HepG2 (cell line): ENCODE measurements at regions not wholly inside any gene's neighbourhood (a gene's known extent, or its start where the extent isn't known, plus 50 kb on each side); places are given as distances from the start of the nearest gene placed in this dataset.

ENCODE experiments used
- AHR ChIP-seq: IDR thresholded peaks from 2 replicates; pipeline ENCODE4 v1.6.1; 2018; ENCODE audit warnings: missing genetic modification reagents, missing compliant biosample characterization
- ATF1 ChIP-seq: IDR thresholded peaks from 2 replicates; pipeline ENCODE4 v1.6.1; 2016; ENCODE audit warnings: mild to moderate bottlenecking, control low read depth
- FOXK2 ChIP-seq: fragments of 450-650 bp; IDR thresholded peaks from 2 replicates; pipeline ENCODE4 v1.6.1; 2016
- GABPA ChIP-seq, 2 experiments: IDR thresholded peaks; 2 replicates each; pipeline ENCODE4 v1.6.1; 2011 to 2016; ENCODE audit warnings: low read depth in 2 of 2, low read length in 1 of 2, missing biosample characterization in 1 of 2, missing genetic modification characterization in 1 of 2
- IKZF1 ChIP-seq: fragments of 450-650 bp; IDR thresholded peaks from 2 replicates; pipeline ENCODE4 v1.7.1; 2016
- MAFF ChIP-seq: IDR thresholded peaks from 2 replicates; pipeline ENCODE4 v1.6.1; 2011; ENCODE audit warnings: low read depth, low read length, improper control_type of control experiment
- MTA1 ChIP-seq: sonication (generic); formaldehyde crosslinking; IDR thresholded peaks from 2 replicates; pipeline ENCODE4 v1.4.0; 2020; ENCODE audit warnings: missing genetic modification reagents, mild to moderate bottlenecking, borderline replicate concordance
- NFE2 ChIP-seq: sonication (generic); formaldehyde crosslinking; IDR thresholded peaks from 2 replicates; pipeline ENCODE4 v1.4.0; 2020; ENCODE audit warnings: missing genetic modification reagents
- RBAK ChIP-seq: sonication (generic); formaldehyde crosslinking; IDR thresholded peaks from 2 replicates; pipeline ENCODE4 v1.5.1; 2020; ENCODE audit warnings: mild to moderate bottlenecking, missing genetic modification reagents
- TBP ChIP-seq: sonication (generic); formaldehyde crosslinking; IDR thresholded peaks from 2 replicates; pipeline ENCODE4 v1.5.0; 2020; ENCODE audit warnings: missing genetic modification reagents
- ZIK1 ChIP-seq: sonication (generic); formaldehyde crosslinking; IDR thresholded peaks from 2 replicates; pipeline ENCODE4 v1.5.0; 2020; ENCODE audit warnings: mild to moderate bottlenecking, low read depth, missing genetic modification reagents, borderline replicate concordance
- ZNF143 ChIP-seq: sonication (generic); formaldehyde crosslinking; IDR thresholded peaks from 2 replicates; pipeline ENCODE4 v1.4.0; 2020; ENCODE audit warnings: missing genetic modification reagents
- ZNF460 ChIP-seq: sonication (generic); formaldehyde crosslinking; IDR thresholded peaks from 2 replicates; pipeline ENCODE4 v1.5.1; 2020; ENCODE audit warnings: missing genetic modification reagents, mild to moderate bottlenecking, borderline replicate concordance
- ZNF468 ChIP-seq: sonication (generic); formaldehyde crosslinking; IDR thresholded peaks from 2 replicates; pipeline ENCODE4 v1.8.0; 2022; ENCODE audit warnings: mild to moderate bottlenecking, moderate library complexity, missing genetic modification reagents
- ZNF589 ChIP-seq: sonication (generic); formaldehyde crosslinking; conservative IDR thresholded peaks from 2 replicates; pipeline ENCODE4 v1.8.0; 2022; ENCODE audit warnings: mild to moderate bottlenecking, moderate library complexity, missing genetic modification reagents
- ZNF605 ChIP-seq: sonication (generic); formaldehyde crosslinking; IDR thresholded peaks from 2 replicates; pipeline ENCODE4 v1.8.0; 2022; ENCODE audit warnings: mild to moderate bottlenecking, missing genetic modification reagents
- ZNF678 ChIP-seq: sonication (generic); formaldehyde crosslinking; IDR thresholded peaks from 2 replicates; pipeline ENCODE4 v1.4.0; 2020; ENCODE audit warnings: mild to moderate bottlenecking, missing genetic modification reagents
- ZNF850 ChIP-seq: sonication (generic); formaldehyde crosslinking; conservative IDR thresholded peaks from 2 replicates; pipeline ENCODE4 v1.9.0; 2021; ENCODE audit warnings: mild to moderate bottlenecking, missing genetic modification reagents
- TF ChIP-seq, protein P1 (sequence below): IDR thresholded peaks from 2 replicates; pipeline ENCODE4 v1.4.0; 2020; ENCODE audit warnings: mild to moderate bottlenecking, missing genetic modification reagents
- TF ChIP-seq, protein P2 (sequence below): sonication (generic); formaldehyde crosslinking; IDR thresholded peaks from 2 replicates; pipeline ENCODE4 v1.5.0; 2020; ENCODE audit warnings: mild to moderate bottlenecking, missing genetic modification reagents
- TF ChIP-seq, protein P3 (sequence below): sonication (generic); formaldehyde crosslinking; IDR thresholded peaks from 2 replicates; pipeline ENCODE4 v1.8.1; 2023; ENCODE audit warnings: mild to moderate bottlenecking, inconsistent platforms, moderate library complexity, missing genetic modification reagents, borderline replicate concordance
- TF ChIP-seq, protein P4 (sequence below): sonication (generic); formaldehyde crosslinking; IDR thresholded peaks from 2 replicates; pipeline ENCODE4 v1.8.0; 2022; ENCODE audit warnings: missing genetic modification reagents, mild to moderate bottlenecking, moderate library complexity, borderline replicate concordance

DNA sequence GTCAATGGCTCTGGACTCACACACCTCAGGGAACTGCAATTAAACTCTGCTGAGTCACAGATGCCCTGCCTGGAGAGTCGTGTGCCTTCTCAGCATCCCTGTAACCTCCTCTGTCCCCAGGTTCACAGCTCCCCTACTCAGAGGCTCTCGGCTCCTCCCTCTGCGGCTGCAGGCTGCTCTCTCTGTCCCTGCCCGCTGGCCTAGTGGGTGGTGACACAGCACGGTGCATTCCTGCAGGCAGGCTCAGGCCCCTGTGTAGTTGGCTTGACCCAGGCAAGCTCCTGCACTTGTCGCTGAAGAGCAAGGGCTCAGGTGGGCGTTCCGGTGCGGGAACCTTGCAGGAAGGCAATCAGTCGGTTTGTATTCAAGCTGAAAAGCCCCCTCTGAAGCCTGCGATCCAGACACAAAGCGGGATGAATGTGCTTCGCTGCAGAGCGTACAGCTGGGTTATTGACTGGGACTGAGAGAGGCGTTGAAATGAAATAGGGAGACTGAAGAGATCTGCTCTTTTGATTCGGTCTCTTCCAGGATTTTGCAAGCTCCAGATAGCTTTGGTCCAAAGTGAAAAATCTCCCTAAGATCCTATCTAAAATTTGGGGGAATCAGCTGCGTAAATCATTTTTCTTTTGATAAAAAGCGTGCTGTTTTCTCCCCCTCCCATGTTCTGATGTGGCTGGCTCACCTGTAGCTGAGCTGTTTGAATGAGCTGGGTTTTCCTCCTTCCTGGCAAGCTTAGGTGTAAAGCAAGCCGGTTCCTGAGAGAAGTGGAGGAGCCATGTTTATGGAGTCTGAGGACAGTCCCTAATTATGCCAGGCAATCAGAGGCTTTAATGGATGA lies 208.7 kb upstream of the PHYHIPL start (continued):
- TF ChIP-seq, protein P1, sequence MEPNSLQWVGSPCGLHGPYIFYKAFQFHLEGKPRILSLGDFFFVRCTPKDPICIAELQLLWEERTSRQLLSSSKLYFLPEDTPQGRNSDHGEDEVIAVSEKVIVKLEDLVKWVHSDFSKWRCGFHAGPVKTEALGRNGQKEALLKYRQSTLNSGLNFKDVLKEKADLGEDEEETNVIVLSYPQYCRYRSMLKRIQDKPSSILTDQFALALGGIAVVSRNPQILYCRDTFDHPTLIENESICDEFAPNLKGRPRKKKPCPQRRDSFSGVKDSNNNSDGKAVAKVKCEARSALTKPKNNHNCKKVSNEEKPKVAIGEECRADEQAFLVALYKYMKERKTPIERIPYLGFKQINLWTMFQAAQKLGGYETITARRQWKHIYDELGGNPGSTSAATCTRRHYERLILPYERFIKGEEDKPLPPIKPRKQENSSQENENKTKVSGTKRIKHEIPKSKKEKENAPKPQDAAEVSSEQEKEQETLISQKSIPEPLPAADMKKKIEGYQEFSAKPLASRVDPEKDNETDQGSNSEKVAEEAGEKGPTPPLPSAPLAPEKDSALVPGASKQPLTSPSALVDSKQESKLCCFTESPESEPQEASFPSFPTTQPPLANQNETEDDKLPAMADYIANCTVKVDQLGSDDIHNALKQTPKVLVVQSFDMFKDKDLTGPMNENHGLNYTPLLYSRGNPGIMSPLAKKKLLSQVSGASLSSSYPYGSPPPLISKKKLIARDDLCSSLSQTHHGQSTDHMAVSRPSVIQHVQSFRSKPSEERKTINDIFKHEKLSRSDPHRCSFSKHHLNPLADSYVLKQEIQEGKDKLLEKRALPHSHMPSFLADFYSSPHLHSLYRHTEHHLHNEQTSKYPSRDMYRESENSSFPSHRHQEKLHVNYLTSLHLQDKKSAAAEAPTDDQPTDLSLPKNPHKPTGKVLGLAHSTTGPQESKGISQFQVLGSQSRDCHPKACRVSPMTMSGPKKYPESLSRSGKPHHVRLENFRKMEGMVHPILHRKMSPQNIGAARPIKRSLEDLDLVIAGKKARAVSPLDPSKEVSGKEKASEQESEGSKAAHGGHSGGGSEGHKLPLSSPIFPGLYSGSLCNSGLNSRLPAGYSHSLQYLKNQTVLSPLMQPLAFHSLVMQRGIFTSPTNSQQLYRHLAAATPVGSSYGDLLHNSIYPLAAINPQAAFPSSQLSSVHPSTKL = peak; percentile 87
- TF ChIP-seq ZNF468 (CRISPR knock-in tag) (no peak), GABPA (IDR thresholded peaks at IDR 0.05; ENCODE audit: low read depth, low read length) (no peak), GABPA (CRISPR knock-in tag; IDR thresholded peaks at IDR 0.05; ENCODE audit: low read depth) (no peak), ZNF678 (CRISPR knock-in tag) (no peak), MTA1 (CRISPR knock-in tag) (peak; percentile 97; the same call in 1 of the 2 replicates), ZNF460 (no peak), ZNF850 (CRISPR knock-in tag) (no peak), AHR (no peak), ATF1 (CRISPR knock-in tag) (no peak), RBAK (CRISPR knock-in tag) (no peak), ZNF143 (CRISPR knock-in tag) (no peak), ZNF605 (CRISPR knock-in tag) (peak; percentile 88), TBP (CRISPR knock-in tag) (no peak), IKZF1 (no peak), MAFF (peak; percentile 74), FOXK2 (no peak), ZNF589 (CRISPR knock-in tag) (no peak), NFE2 (CRISPR knock-in tag) (peak; percentile 85), ZIK1 (no peak)
- TF ChIP-seq, protein P2, sequence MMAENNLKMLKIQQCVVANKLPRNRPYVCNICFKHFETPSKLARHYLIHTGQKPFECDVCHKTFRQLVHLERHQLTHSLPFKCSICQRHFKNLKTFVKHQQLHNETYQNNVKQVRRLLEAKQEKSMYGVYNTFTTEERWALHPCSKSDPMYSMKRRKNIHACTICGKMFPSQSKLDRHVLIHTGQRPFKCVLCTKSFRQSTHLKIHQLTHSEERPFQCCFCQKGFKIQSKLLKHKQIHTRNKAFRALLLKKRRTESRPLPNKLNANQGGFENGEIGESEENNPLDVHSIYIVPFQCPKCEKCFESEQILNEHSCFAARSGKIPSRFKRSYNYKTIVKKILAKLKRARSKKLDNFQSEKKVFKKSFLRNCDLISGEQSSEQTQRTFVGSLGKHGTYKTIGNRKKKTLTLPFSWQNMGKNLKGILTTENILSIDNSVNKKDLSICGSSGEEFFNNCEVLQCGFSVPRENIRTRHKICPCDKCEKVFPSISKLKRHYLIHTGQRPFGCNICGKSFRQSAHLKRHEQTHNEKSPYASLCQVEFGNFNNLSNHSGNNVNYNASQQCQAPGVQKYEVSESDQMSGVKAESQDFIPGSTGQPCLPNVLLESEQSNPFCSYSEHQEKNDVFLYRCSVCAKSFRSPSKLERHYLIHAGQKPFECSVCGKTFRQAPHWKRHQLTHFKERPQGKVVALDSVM (CRISPR knock-in tag) = no peak
- TF ChIP-seq, protein P3, sequence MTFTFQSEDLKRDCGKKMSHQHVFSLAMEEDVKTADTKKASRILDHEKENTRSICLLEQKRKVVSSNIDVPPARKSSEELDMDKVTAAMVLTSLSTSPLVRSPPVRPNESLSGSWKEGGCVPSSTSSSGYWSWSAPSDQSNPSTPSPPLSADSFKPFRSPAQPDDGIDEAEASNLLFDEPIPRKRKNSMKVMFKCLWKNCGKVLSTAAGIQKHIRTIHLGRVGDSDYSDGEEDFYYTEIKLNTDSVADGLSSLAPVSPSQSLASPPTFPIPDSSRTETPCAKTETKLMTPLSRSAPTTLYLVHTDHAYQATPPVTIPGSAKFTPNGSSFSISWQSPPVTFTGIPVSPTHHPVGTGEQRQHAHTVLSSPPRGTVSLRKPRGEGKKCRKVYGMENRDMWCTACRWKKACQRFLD (CRISPR knock-in tag) = peak; percentile 65; the same call in 1 of the 2 replicates
- TF ChIP-seq, protein P4, sequence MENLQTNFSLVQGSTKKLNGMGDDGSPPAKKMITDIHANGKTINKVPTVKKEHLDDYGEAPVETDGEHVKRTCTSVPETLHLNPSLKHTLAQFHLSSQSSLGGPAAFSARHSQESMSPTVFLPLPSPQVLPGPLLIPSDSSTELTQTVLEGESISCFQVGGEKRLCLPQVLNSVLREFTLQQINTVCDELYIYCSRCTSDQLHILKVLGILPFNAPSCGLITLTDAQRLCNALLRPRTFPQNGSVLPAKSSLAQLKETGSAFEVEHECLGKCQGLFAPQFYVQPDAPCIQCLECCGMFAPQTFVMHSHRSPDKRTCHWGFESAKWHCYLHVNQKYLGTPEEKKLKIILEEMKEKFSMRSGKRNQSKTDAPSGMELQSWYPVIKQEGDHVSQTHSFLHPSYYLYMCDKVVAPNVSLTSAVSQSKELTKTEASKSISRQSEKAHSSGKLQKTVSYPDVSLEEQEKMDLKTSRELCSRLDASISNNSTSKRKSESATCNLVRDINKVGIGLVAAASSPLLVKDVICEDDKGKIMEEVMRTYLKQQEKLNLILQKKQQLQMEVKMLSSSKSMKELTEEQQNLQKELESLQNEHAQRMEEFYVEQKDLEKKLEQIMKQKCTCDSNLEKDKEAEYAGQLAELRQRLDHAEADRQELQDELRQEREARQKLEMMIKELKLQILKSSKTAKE (CRISPR knock-in tag) = peak; percentile 55; the same call in 1 of the 2 replicates
